ENCODE measurements at regions not wholly inside any gene's neighbourhood (a gene's known extent, or its start where the extent isn't known, plus 50 kb on each side); places are given as distances from the start of the nearest gene placed in this dataset.

GRCh38 chr14:54053386-54053745, 96.7 kb upstream of the BMP4 start:
- no peaks in the 10 kb centered on the region for H3K27me3 ChIP-seq (ENCODE audit: control insufficient read depth in 2 of 2, insufficient read depth in 2 of 2, low read length in 2 of 2)
- intact Hi-C loops (cut with micrococcal nuclease), result no loop called here
- H3K27ac ChIP-seq (ENCODE audit: low read depth in 1 of 2, low read length in 2 of 2), result no peak overlapping the region
- WGBS (ENCODE audit: insufficient coverage), result 40% methylated on average over 1 of the region's 2 CpGs
- H4K20me1 ChIP-seq (ENCODE audit: insufficient read depth, low read length), result no peaks in the 10 kb centered on the region
- Mint-ChIP-seq H3K4me1 (peaks cover 2% of the 10 kb centered on the region), H3K27me3 (ENCODE audit: low read depth in 3 of 3) (peaks cover 0 to 3% (median 0%) of the 10 kb centered on the region in 3 donors), H3K9me3 (peaks cover 0 to under 1% (median 0%) of the 10 kb centered on the region in 7 donors), H3K36me3 (no peaks in the 10 kb centered on the region), H3K4me3 (no peak overlapping the region), H3K27ac (no peak overlapping the region)
- no peaks in the 10 kb centered on the region for H3K79me2 ChIP-seq (ENCODE audit: insufficient read depth, low read length)
- no peak overlapping the region for H3K4me2 ChIP-seq (replicated peaks; ENCODE audit: extremely low read depth, low read length, poor library complexity, severe bottlenecking)
- DNase-seq, result no peak
- no peaks in the 10 kb centered on the region for H3K4me1 ChIP-seq (ENCODE audit: control insufficient read depth in 1 of 2, insufficient read depth in 2 of 2, low read length in 2 of 2)
- H3K4me3 ChIP-seq (replicated peaks in 1 of 3; ENCODE audit: low read depth in 2 of 3, low read length in 3 of 3), result no peak overlapping the region
- H2AFZ ChIP-seq (ENCODE audit: insufficient read depth, low read depth, low read length, poor library complexity, severe bottlenecking), result no peak overlapping the region
- H3K9me3 ChIP-seq (replicated peaks in 1 of 2; ENCODE audit: control insufficient read depth in 1 of 2, insufficient read depth in 1 of 2, low read length in 2 of 2), result peaks cover 0 to under 1% of the 10 kb centered on the region in 2 donors
- no peak overlapping the region for H3K9ac ChIP-seq (ENCODE audit: insufficient read depth, low read length, poor library complexity, severe bottlenecking)
- no peak for TF ChIP-seq CTCF (IDR thresholded peaks at IDR 0.05)
- no peaks in the 10 kb centered on the region for H3K36me3 ChIP-seq (replicated peaks in 1 of 2; ENCODE audit: control insufficient read depth in 1 of 2, insufficient read depth in 2 of 2, low read length in 2 of 2)

- H3K4me1 ChIP-seq (ENCODE audit: control insufficient read depth in 1 of 2, insufficient read depth in 2 of 2, low read length in 2 of 2), result no peaks in the 10 kb centered on the region
- H3K36me3 ChIP-seq (replicated peaks in 1 of 2; ENCODE audit: control insufficient read depth in 1 of 2, insufficient read depth in 2 of 2, low read length in 2 of 2), result no peaks in the 10 kb centered on the region
- no peak overlapping the region for H3K4me3 ChIP-seq (replicated peaks in 1 of 3; ENCODE audit: low read depth in 2 of 3, low read length in 3 of 3)
- H3K9ac ChIP-seq (ENCODE audit: insufficient read depth, low read length, poor library complexity, severe bottlenecking), result no peak overlapping the region
- H3K79me2 ChIP-seq (ENCODE audit: insufficient read depth, low read length), result no peaks in the 10 kb centered on the region
- no peaks in the 10 kb centered on the region for H3K27me3 ChIP-seq (ENCODE audit: control insufficient read depth in 2 of 2, insufficient read depth in 2 of 2, low read length in 2 of 2)
- intact Hi-C loops (cut with micrococcal nuclease), result no loop called here
- peak in 1 of 3 donors; percentile 3 for DNase-seq
- H3K9me3 ChIP-seq (replicated peaks in 1 of 2; ENCODE audit: control insufficient read depth in 1 of 2, insufficient read depth in 1 of 2, low read length in 2 of 2), result no peaks in the 10 kb centered on the region
- H2AFZ ChIP-seq (ENCODE audit: insufficient read depth, low read depth, low read length, poor library complexity, severe bottlenecking), result no peak overlapping the region
- no peaks in the 10 kb centered on the region for H4K20me1 ChIP-seq (ENCODE audit: insufficient read depth, low read length)
- no peak overlapping the region for H3K27ac Mint-ChIP-seq
- no peaks in the 10 kb centered on the region for H3K36me3 Mint-ChIP-seq
- H3K27ac ChIP-seq (ENCODE audit: low read depth in 1 of 2, low read length in 2 of 2), result no peak overlapping the region
- TF ChIP-seq CTCF (IDR thresholded peaks at IDR 0.05), result no peak
- no peak overlapping the region for H3K4me2 ChIP-seq (replicated peaks; ENCODE audit: extremely low read depth, low read length, poor library complexity, severe bottlenecking)
- peaks cover 0 to 2% (median 0%) of the 10 kb centered on the region in 7 donors for H3K9me3 Mint-ChIP-seq
- H3K27me3 Mint-ChIP-seq (ENCODE audit: low read depth in 3 of 3), result no peaks in the 10 kb centered on the region
- H3K4me1 Mint-ChIP-seq, result no peaks in the 10 kb centered on the region
- H3K4me3 Mint-ChIP-seq, result no peak overlapping the region
- WGBS (ENCODE audit: insufficient coverage), result 100% methylated on average over 2 of the region's 2 CpGs
These were observed 101.9 kb upstream of the BMP4 start for GRCh38 chr14:54058505-54058904.

Data from CD14-positive monocyte (primary cell).